ENCODE measurements at regions not wholly inside any gene's neighbourhood (a gene's known extent, or its start where the extent isn't known, plus 50 kb on each side); places are given as distances from the start of the nearest gene placed in this dataset.
"Not testable (repeated sequence)": the region's sequence is repeated elsewhere in the genome, so short reads cannot be mapped to it uniquely, and the experiment has no call there.

DNA sequence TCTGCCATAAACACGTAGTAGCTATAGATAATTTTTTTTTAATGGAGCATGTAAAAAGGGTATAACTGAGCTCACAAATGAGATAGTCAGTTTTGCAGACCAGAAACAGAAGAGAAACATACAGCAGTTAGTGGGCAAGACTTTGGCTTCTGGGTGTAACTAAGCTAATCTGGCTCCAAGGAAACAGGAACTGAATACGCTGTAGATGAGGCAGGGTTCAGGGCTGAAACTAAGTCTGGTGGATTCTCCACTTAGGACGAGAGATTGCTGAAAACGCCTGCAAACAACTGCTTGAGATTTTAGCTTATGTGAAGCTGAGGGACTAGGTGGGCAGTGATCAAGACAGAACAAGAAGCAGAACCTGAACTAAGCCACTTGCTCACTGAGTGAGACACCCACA lies 91.7 kb downstream of the SMIM20 start:
- 60 to 100% (median 79%) methylated on average over 1 to 4 of the region's 4 CpGs; no CpG with 5 or more reads in 2 of the 10 experiments for WGBS, 10 experiments
- Histone ChIP-seq H3K4me1 (replicated peaks in 1 of 2) (no peaks in the 10 kb centered on the region), H3K27ac (no peak overlapping the region), H3K4me3 (no peak overlapping the region)
- in situ Hi-C loops (cut with MboI; ENCODE audit: low pct_unique_long_range_greater_than_20kb in 2 of 9, low sequenced_read_pairs in 9 of 9, unreplicated experiment in 9 of 9), result no loop called here
- ATAC-seq (replicated peaks in 6 of 8), result no peak

- Histone ChIP-seq H3K4me1 (replicated peaks in 1 of 2) (no peaks in the 10 kb centered on the region), H3K27ac (no peak overlapping the region), H3K4me3 (no peak overlapping the region)
- WGBS, 10 experiments, result 0% methylated on average over 1 of the region's 1 CpG
- no peak for ATAC-seq (replicated peaks in 6 of 8)
- in situ Hi-C loops (cut with MboI; ENCODE audit: low pct_unique_long_range_greater_than_20kb in 2 of 9, low sequenced_read_pairs in 9 of 9, unreplicated experiment in 9 of 9), result no loop called here
Measured at GRCh38 chr4:26008737-26009136, 94.7 kb downstream of the SMIM20 start.

DNA sequence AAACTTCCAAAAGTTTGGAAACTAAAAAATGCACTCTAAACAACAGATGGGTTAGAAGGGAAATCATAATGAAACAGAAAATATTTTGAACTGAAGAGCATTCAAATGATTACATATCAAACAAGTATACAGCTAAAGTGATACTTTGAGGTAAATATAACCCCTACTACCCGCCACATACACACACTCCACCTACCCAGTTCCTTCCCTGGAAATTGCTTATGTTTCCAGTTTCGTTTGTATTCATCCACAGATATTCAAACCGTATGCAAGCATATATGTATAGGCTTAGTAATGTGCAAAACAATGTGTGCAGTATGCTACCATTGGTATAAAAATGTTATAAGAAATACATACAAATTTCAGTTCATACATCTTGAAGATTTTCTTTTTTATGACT lies 95.5 kb downstream of the SMIM20 start:
- in situ Hi-C loops (cut with MboI; ENCODE audit: low pct_unique_long_range_greater_than_20kb in 2 of 9, low sequenced_read_pairs in 9 of 9, unreplicated experiment in 9 of 9), result no loop called here
- no peaks in the 10 kb centered on the region for H3K4me1 ChIP-seq (replicated peaks in 1 of 2)

GRCh38 chr4:26010304-26010703 lies 96.3 kb downstream of the SMIM20 start:
- Histone ChIP-seq H3K4me1 (replicated peaks in 1 of 2) (no peaks in the 10 kb centered on the region), H3K27ac (no peak overlapping the region), H3K4me3 (no peak overlapping the region)
- 0 to 47% (median 28%) methylated on average over 1 to 2 of the region's 2 CpGs; no CpG with 5 or more reads in 2 of the 10 experiments for WGBS, 10 experiments
- ATAC-seq (replicated peaks in 6 of 8), result peak in 3 of 8 experiments; percentile 33 to 72 (median 43)
- in situ Hi-C loops (cut with MboI; ENCODE audit: low pct_unique_long_range_greater_than_20kb in 2 of 9, low sequenced_read_pairs in 9 of 9, unreplicated experiment in 9 of 9), result no loop called here

More for the DNA sequence above, 95.5 kb downstream of the SMIM20 start:
- Histone ChIP-seq H3K4me3 (no peak overlapping the region), H3K27ac (no peak overlapping the region)
- peak in 1 of 8 experiments; percentile 38 for ATAC-seq (replicated peaks in 6 of 8)
- WGBS, 10 experiments, result 7 to 100% (median 67%) methylated on average over 1 to 3 of the region's 3 CpGs; no CpG with 5 or more reads in 1 of the 10 experiments

GRCh38 chr4:26013629-26014028 lies 99.6 kb downstream of the SMIM20 start:
- in situ Hi-C loops (cut with MboI; ENCODE audit: low pct_unique_long_range_greater_than_20kb in 2 of 9, low sequenced_read_pairs in 9 of 9, unreplicated experiment in 9 of 9), result no loop called here
- H3K4me3 ChIP-seq, result no peak overlapping the region
- WGBS, 10 experiments, result 0% methylated on average over 1 to 2 of the region's 2 CpGs; no CpG with 5 or more reads in 2 of the 10 experiments
- ATAC-seq (replicated peaks in 6 of 8), result no peak
- H3K4me1 ChIP-seq (replicated peaks in 1 of 2), result no peaks in the 10 kb centered on the region
- no peak overlapping the region for H3K27ac ChIP-seq

DNA sequence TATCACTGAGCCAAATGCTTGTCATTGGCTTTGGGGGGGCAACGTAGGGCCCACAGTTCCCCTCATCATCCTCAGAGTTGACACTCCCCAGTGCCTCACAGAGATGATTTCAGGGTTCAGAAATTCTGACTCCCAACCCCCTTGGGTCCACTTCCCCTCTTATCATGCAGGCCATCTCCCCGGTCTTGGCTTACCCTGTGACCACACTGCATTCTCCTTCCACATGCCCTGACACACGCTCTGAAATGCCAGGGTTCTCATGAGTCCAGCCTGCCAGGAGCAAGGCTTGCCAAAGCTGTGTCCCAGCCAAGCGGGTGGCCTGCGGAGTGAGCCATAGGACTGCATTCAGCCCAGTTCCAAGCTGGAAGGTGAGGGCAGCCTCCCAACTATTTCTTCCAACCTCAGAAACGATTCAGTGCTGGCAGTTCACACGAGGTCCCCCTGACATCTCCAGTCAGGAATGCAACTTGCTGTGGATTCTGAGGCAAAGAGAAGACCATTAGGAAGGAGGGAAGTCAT lies 101.2 kb downstream of the SMIM20 start:
- no peak overlapping the region for H3K4me3 ChIP-seq
- no peaks in the 10 kb centered on the region for H3K4me1 ChIP-seq (replicated peaks in 1 of 2)
- WGBS, 10 experiments, result 0 to 73% (median 38%) methylated on average over 1 to 4 of the region's 7 CpGs; no CpG with 5 or more reads in 4 of the 10 experiments
- H3K27ac ChIP-seq, result no peak overlapping the region
- in situ Hi-C loops (cut with MboI; ENCODE audit: low pct_unique_long_range_greater_than_20kb in 2 of 9, low sequenced_read_pairs in 9 of 9, unreplicated experiment in 9 of 9), result no loop called here
- ATAC-seq (replicated peaks in 6 of 8), result peak in 2 of 8 experiments; percentile 6 to 11

- ATAC-seq (replicated peaks in 6 of 8), result no peak
- 63 to 100% (median 91%) methylated on average over 1 to 2 of the region's 2 CpGs; no CpG with 5 or more reads in 6 of the 10 experiments for WGBS, 10 experiments
- Histone ChIP-seq H3K4me3 (no peak overlapping the region), H3K27ac (no peak overlapping the region), H3K4me1 (replicated peaks in 1 of 2) (no peaks in the 10 kb centered on the region)
- in situ Hi-C loops (cut with MboI; ENCODE audit: low pct_unique_long_range_greater_than_20kb in 2 of 9, low sequenced_read_pairs in 9 of 9, unreplicated experiment in 9 of 9), result no loop called here
Measured at GRCh38 chr4:26015906-26016305, 101.9 kb downstream of the SMIM20 start.

- no peak for ATAC-seq (replicated peaks in 6 of 8)
- whole genome bisulfite sequencing, 10 experiments, result 60 to 100% (median 81%) methylated on average over 1 to 4 of the region's 4 CpGs; no CpG with 5 or more reads in 2 of the 10 experiments
- in situ Hi-C loops (cut with MboI; ENCODE audit: low pct_unique_long_range_greater_than_20kb in 2 of 9, low sequenced_read_pairs in 9 of 9, unreplicated experiment in 9 of 9), result no loop called here
Measured at GRCh38 chr4:26017531-26017930, 103.5 kb downstream of the SMIM20 start.

DNA sequence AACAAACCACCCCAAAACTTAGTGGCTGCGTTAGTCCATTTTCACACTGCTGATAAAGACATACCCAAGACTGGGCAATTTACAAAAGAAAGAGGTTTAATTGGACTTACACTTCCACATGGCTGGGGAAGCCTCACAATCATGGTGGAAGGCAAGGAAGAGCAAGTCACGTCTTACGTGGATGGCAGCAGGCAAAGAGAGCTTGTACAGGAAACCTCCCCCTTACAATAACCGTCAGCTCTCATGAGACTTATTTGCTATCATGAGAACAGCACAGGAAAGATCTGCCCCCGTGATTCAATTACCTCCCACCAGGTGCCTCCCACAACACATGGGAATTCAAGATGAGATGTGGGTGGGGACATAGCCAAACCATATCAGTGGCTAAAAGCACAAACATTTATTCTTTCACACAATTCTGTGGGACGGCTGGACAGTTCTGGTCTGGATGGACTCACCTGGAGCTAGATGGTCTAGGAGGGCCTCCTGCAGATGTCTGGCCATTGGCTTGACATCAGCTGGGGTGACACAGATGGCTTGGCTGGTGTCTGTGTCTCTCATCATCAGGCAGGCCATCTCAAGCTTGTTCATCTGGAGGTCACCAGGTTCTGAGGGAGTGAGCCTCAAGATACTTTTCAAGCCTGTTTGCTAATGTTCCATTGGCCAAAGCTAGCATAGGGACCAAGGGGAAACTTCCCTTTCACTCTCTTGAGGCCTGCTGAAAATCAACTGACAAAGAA lies 104.1 kb downstream of the SMIM20 start:
- H3K27ac ChIP-seq; ATAC-seq (replicated peaks in 6 of 8); in situ Hi-C loops (cut with MboI; ENCODE audit: low pct_unique_long_range_greater_than_20kb in 2 of 9, low sequenced_read_pairs in 9 of 9, unreplicated experiment in 9 of 9); H3K4me1 ChIP-seq (replicated peaks in 1 of 2); H3K4me3 ChIP-seq: not testable (repeated sequence)
- 65 to 100% (median 85%) methylated on average over 1 to 5 of the region's 6 CpGs; no CpG with 5 or more reads in 2 of the 10 experiments for WGBS, 10 experiments

More at GRCh38 chr4:26017531-26017930, 103.5 kb downstream of the SMIM20 start:
- Histone ChIP-seq H3K27ac (no peak overlapping the region), H3K4me3 (no peak overlapping the region), H3K4me1 (replicated peaks in 1 of 2) (no peaks in the 10 kb centered on the region)

DNA sequence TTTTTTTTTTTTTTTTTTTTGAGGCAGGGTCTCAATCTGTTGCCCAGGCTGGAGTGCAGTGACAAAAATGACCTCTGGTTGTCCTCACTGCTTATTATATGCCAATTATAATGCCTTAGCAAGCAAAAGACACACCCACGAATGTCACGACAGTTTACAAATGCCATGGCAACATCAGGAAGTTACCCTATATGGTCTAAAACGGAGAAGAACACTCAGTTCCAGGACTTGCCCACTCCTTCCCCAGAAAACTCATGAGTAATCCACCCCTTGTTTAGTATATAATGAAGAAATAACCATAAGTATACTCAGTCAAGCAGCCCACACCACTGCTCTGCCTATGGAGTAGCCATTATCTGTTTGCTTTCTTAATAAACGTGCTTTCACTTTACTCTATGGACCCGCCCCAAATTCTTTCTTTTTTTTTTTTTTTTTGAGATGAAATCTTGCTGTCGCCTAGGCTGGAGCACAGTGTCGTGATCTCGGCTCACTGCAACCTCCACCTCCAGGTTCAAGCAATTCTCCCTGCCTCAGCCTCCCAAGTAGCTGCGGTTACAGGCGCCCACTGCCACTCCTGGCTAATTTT lies 106.2 kb downstream of the SMIM20 start:
- no peaks in the 10 kb centered on the region for H3K4me1 ChIP-seq (replicated peaks in 1 of 2)
- in situ Hi-C loops (cut with MboI; ENCODE audit: low pct_unique_long_range_greater_than_20kb in 2 of 9, low sequenced_read_pairs in 9 of 9, unreplicated experiment in 9 of 9), result no loop called here
- no peak overlapping the region for H3K4me3 ChIP-seq
- no peak overlapping the region for H3K27ac ChIP-seq
- WGBS, 10 experiments, result 10 to 84% (median 62%) methylated on average over 3 to 10 of the region's 10 CpGs; no CpG with 5 or more reads in 2 of the 10 experiments
- ATAC-seq (replicated peaks in 6 of 8), result peak in 4 of 8 experiments; percentile 16 to 85 (median 70)

GRCh38 chr4:26020881-26021280 lies 106.9 kb downstream of the SMIM20 start:
- Histone ChIP-seq H3K27ac (no peak overlapping the region), H3K4me1 (replicated peaks in 1 of 2) (no peaks in the 10 kb centered on the region), H3K4me3 (no peak overlapping the region)
- in situ Hi-C loops (cut with MboI; ENCODE audit: low pct_unique_long_range_greater_than_20kb in 2 of 9, low sequenced_read_pairs in 9 of 9, unreplicated experiment in 9 of 9), result no loop called here
- ATAC-seq (replicated peaks in 6 of 8), result no peak
- WGBS, 10 experiments, result 7 to 100% (median 81%) methylated on average over 1 to 6 of the region's 6 CpGs; no CpG with 5 or more reads in 1 of the 10 experiments

GRCh38 chr4:26021417-26022345 lies 107.7 kb downstream of the SMIM20 start:
- in situ Hi-C loops (cut with MboI; ENCODE audit: low pct_unique_long_range_greater_than_20kb in 2 of 9, low sequenced_read_pairs in 9 of 9, unreplicated experiment in 9 of 9), result no loop called here
- Histone ChIP-seq H3K4me3 (no peak overlapping the region), H3K27ac (no peak overlapping the region), H3K4me1 (replicated peaks in 1 of 2) (no peaks in the 10 kb centered on the region)
- ATAC-seq (replicated peaks in 6 of 8), result peak in 2 of 8 experiments; percentile 22 to 27
- 38 to 100% (median 83%) methylated on average over 2 to 8 of the region's 8 CpGs for WGBS, 10 experiments

Data from motor neuron (in vitro differentiated cells).